GM23248 (cell line): ENCODE measurements at regions not wholly inside any gene's neighbourhood (a gene's known extent, or its start where the extent isn't known, plus 50 kb on each side); places are given as distances from the start of the nearest gene placed in this dataset.

Source experiments
- DNase-seq: peaks from one replicate; pipeline ENCODE4 v3.0.0-alpha.2; 2015
- H2AFZ ChIP-seq: fragments of 200-600 bp; sonication (generic); 2 replicates; pipeline ENCODE4 v1.6.1; 2016; ENCODE audit warnings: antibody characterized with exemption
- H3F3A ChIP-seq: fragments of 200-600 bp; sonication (generic); 2 replicates; pipeline ENCODE4 v1.6.1; 2016; ENCODE audit warnings: mild to moderate bottlenecking, antibody characterized with exemption, mixed run types; ENCODE audit not compliant: insufficient read depth
- H3K27ac ChIP-seq: fragments of 200-600 bp; sonication (generic); 2 replicates; pipeline ENCODE4 v1.5.1; 2016; ENCODE audit warnings: mild to moderate bottlenecking
- H3K27me3 ChIP-seq: fragments of 200-600 bp; sonication (generic); replicated peaks from 2 replicates; pipeline ENCODE4 v1.6.1; 2016; ENCODE audit warnings: mild to moderate bottlenecking; ENCODE audit not compliant: insufficient read depth
- H3K36me3 ChIP-seq: fragments of 200-600 bp; sonication (generic); 2 replicates; pipeline ENCODE4 v1.6.1; 2016; ENCODE audit warnings: low read depth, mild to moderate bottlenecking
- H3K4me1 ChIP-seq: fragments of 200-600 bp; sonication (generic); 2 replicates; pipeline ENCODE4 v1.6.1; 2016; ENCODE audit warnings: mild to moderate bottlenecking; ENCODE audit not compliant: insufficient read depth
- H3K4me2 ChIP-seq: fragments of 200-600 bp; sonication (generic); one replicate; pipeline ENCODE4 v1.6.1; 2016; ENCODE audit warnings: mild to moderate bottlenecking; ENCODE audit not compliant: unreplicated experiment
- H3K4me3 ChIP-seq: fragments of 200-600 bp; sonication (generic); 2 replicates; pipeline ENCODE4 v1.5.1; 2016; ENCODE audit warnings: mild to moderate bottlenecking
- H3K79me2 ChIP-seq: fragments of 200-600 bp; sonication (generic); 2 replicates; pipeline ENCODE4 v1.6.1; 2016; ENCODE audit warnings: mild to moderate bottlenecking; ENCODE audit not compliant: insufficient read depth
- H3K9ac ChIP-seq: fragments of 200-600 bp; sonication (generic); 2 replicates; pipeline ENCODE4 v1.6.1; 2016; ENCODE audit warnings: mild to moderate bottlenecking
- H3K9me2 ChIP-seq: fragments of 200-600 bp; sonication (generic); 2 replicates; pipeline ENCODE4 v1.6.1; 2016; ENCODE audit warnings: mixed run types, mild to moderate bottlenecking, moderate library complexity; ENCODE audit not compliant: insufficient read depth
- H3K9me3 ChIP-seq: fragments of 200-600 bp; sonication (generic); one replicate; pipeline ENCODE4 v1.6.1; 2017; ENCODE audit warnings: low read depth
- H4K20me1 ChIP-seq: fragments of 200-600 bp; sonication (generic); 2 replicates; pipeline ENCODE4 v1.6.0; 2016; ENCODE audit not compliant: insufficient read depth
- EZH2 ChIP-seq: fragments of 200-600 bp; sonication (generic); IDR thresholded peaks from 2 replicates; pipeline ENCODE4 v1.6.1; 2018; ENCODE audit warnings: antibody characterized with exemption, mild to moderate bottlenecking; ENCODE audit not compliant: insufficient read depth, poor library complexity, severe bottlenecking
- EZH2phosphoT487 ChIP-seq: fragments of 200-600 bp; sonication (generic); IDR thresholded peaks from 2 replicates; pipeline ENCODE4 v1.6.1; 2018; ENCODE audit warnings: antibody characterized with exemption, moderate library complexity, mild to moderate bottlenecking, low read depth; ENCODE audit not compliant: insufficient read depth
- WGBS, 2 experiments: methylation state at CpG; one replicate each; pipeline ENCODE4 v1.1.6; 2015 to 2017; ENCODE audit warnings: low lambda C conversion rate in 2 of 2, low coverage in 1 of 2; ENCODE audit errors: missing lambda C conversion rate in 2 of 2; 5-methylcytosine and 5-hydroxymethylcytosine counted together
- in situ Hi-C: fragments of 300-500 bp; cut with MboI; formaldehyde crosslinking; loops from 2 replicates; pipeline ENCODE4 v1.15.0; 2020

GRCh38 chr17:71158437-71158836, 962.4 kb upstream of the SOX9 start:
- no peaks in the 10 kb centered on the region for H3K4me1 ChIP-seq
- no peak overlapping the region for H3K9ac ChIP-seq
- H3K27me3 ChIP-seq: no peaks in the 10 kb centered on the region
- in situ Hi-C loops: no loop called here
- TF ChIP-seq EZH2phosphoT487 (no peak), EZH2 (no peak)
- H3K9me3 ChIP-seq: no peaks in the 10 kb centered on the region
- no peaks in the 10 kb centered on the region for H3K9me2 ChIP-seq
- H2AFZ ChIP-seq: no peak overlapping the region
- no peaks in the 10 kb centered on the region for H3K36me3 ChIP-seq
- DNase-seq: no peak
- 32 to 33% methylated on average over 4 of the region's 4 CpGs for WGBS, 2 experiments
- H3K27ac ChIP-seq: no peak overlapping the region
- H3F3A ChIP-seq: no peaks in the 10 kb centered on the region
- no peaks in the 10 kb centered on the region for H4K20me1 ChIP-seq
- no peaks in the 10 kb centered on the region for H3K79me2 ChIP-seq
- H3K4me2 ChIP-seq: no peak overlapping the region
- H3K4me3 ChIP-seq: no peak overlapping the region

- Histone ChIP-seq H4K20me1 (no peaks in the 10 kb centered on the region), H3K27ac (no peak overlapping the region), H3K4me1 (no peaks in the 10 kb centered on the region), H3K79me2 (no peaks in the 10 kb centered on the region), H3K4me3 (no peak overlapping the region), H3K36me3 (no peaks in the 10 kb centered on the region), H3K9ac (no peak overlapping the region), H2AFZ (no peak overlapping the region), H3K9me2 (no peaks in the 10 kb centered on the region), H3K9me3 (no peaks in the 10 kb centered on the region), H3F3A (no peaks in the 10 kb centered on the region), H3K27me3 (no peaks in the 10 kb centered on the region), H3K4me2 (no peak overlapping the region)
- TF ChIP-seq EZH2: no peak
- TF ChIP-seq EZH2phosphoT487: no peak
- WGBS, 2 experiments: 77 to 90% methylated on average over 6 of the region's 6 CpGs
- in situ Hi-C loops: no loop called here
- DNase-seq: no peak
Observed at GRCh38 chr17:71163121-71163812, 957.6 kb upstream of the SOX9 start.

- WGBS, 2 experiments: 93 to 99% methylated on average over 8 of the region's 8 CpGs
- in situ Hi-C loops: no loop called here
Observed at GRCh38 chr17:71163813-71164122, 957.1 kb upstream of the SOX9 start.

GRCh38 chr17:71164561-71164960, 956.3 kb upstream of the SOX9 start:
- in situ Hi-C loops: no loop called here
- Histone ChIP-seq H3K4me2 (no peak overlapping the region), H2AFZ (no peak overlapping the region; the same call in 1 of the 2 replicates), H3K27ac (no peak overlapping the region), H4K20me1 (no peaks in the 10 kb centered on the region), H3K27me3 (no peaks in the 10 kb centered on the region), H3K4me3 (no peak overlapping the region), H3K9me2 (no peaks in the 10 kb centered on the region), H3K9ac (no peak overlapping the region), H3K4me1 (no peaks in the 10 kb centered on the region), H3K9me3 (no peaks in the 10 kb centered on the region), H3K79me2 (no peaks in the 10 kb centered on the region), H3F3A (no peaks in the 10 kb centered on the region), H3K36me3 (no peaks in the 10 kb centered on the region)
- 70% methylated on average over 3 of the region's 3 CpGs for WGBS, 2 experiments
- TF ChIP-seq EZH2phosphoT487: no peak
- DNase-seq: no peak

More at GRCh38 chr17:71163813-71164122, 957.1 kb upstream of the SOX9 start:
- H2AFZ ChIP-seq: no peak overlapping the region
- H3K79me2 ChIP-seq: no peaks in the 10 kb centered on the region
- no peak overlapping the region for H3K27ac ChIP-seq
- H3K9me2 ChIP-seq: no peaks in the 10 kb centered on the region
- no peaks in the 10 kb centered on the region for H3F3A ChIP-seq
- H3K36me3 ChIP-seq: no peaks in the 10 kb centered on the region
- H3K27me3 ChIP-seq: no peaks in the 10 kb centered on the region
- H3K9me3 ChIP-seq: no peaks in the 10 kb centered on the region
- H3K4me1 ChIP-seq: no peaks in the 10 kb centered on the region
- H4K20me1 ChIP-seq: no peaks in the 10 kb centered on the region
- TF ChIP-seq EZH2 (no peak), EZH2phosphoT487 (no peak)
- H3K9ac ChIP-seq: no peak overlapping the region
- H3K4me3 ChIP-seq: no peak overlapping the region
- no peak for DNase-seq
- H3K4me2 ChIP-seq: no peak overlapping the region

- Histone ChIP-seq H3K27me3 (no peaks in the 10 kb centered on the region), H3K36me3 (no peaks in the 10 kb centered on the region), H4K20me1 (no peaks in the 10 kb centered on the region), H3F3A (no peaks in the 10 kb centered on the region), H3K79me2 (no peaks in the 10 kb centered on the region), H3K9me2 (no peaks in the 10 kb centered on the region), H3K27ac (no peak overlapping the region), H3K4me3 (no peak overlapping the region), H3K9me3 (no peaks in the 10 kb centered on the region), H3K4me2 (no peak overlapping the region), H3K9ac (no peak overlapping the region), H3K4me1 (no peaks in the 10 kb centered on the region), H2AFZ (no peak overlapping the region)
- DNase-seq: no peak
- in situ Hi-C loops: no loop called here
- WGBS, 2 experiments: 23 to 24% methylated on average over 2 of the region's 2 CpGs
- no peak for TF ChIP-seq EZH2phosphoT487
- TF ChIP-seq EZH2: no peak
Observed at GRCh38 chr17:71166311-71166710, 954.5 kb upstream of the SOX9 start.
